H1 (cell line): ENCODE measurements at regions not wholly inside any gene's neighbourhood (a gene's known extent, or its start where the extent isn't known, plus 50 kb on each side); places are given as distances from the start of the nearest gene placed in this dataset.

Experiments used
- CTCF ChIA-PET: fragments of 300-600 bp; sonication (Branson Sonifier 250); formaldehyde crosslinking; loops from one replicate; lab custom pipeline; 2021; ENCODE audit not compliant: partially characterized antibody; lab: Charles Lee
- POLR2A ChIA-PET: fragments of 300-600 bp; sonication (Branson Sonifier 250); formaldehyde crosslinking; loops from one replicate; lab custom pipeline; 2021; ENCODE audit warnings: inconsistent platforms; ENCODE audit not compliant: partially characterized antibody; lab: Charles Lee
- DNase-seq, 2 experiments: peaks; one replicate each; pipeline versions ENCODE4 v3.0.0 to v3.0.0-alpha.2; 2010 to 2022; ENCODE audit warnings: low spot score in 2 of 2, low read depth in 1 of 2, mixed read lengths in 1 of 2
- FAIRE-seq: peaks from 2 replicates; lab custom pipeline; 2011; peaks lifted over from hg19 to GRCh38; lab: Jason Lieb, UNC
- H2AFZ ChIP-seq: 2 replicates; pipeline ENCODE4 v1.8.1; 2012; ENCODE audit warnings: low read length, inconsistent platforms
- H2AK5ac ChIP-seq: 2 replicates; pipeline ENCODE4 v1.6.1; 2013; ENCODE audit warnings: low read depth, low read length
- H2BK120ac ChIP-seq: replicated peaks from 2 replicates; pipeline ENCODE3; 2013; ENCODE audit warnings: low read depth, low read length, inconsistent platforms
- H2BK12ac ChIP-seq: 2 replicates; pipeline ENCODE4 v1.6.1; 2013; ENCODE audit warnings: low read depth, low read length
- H2BK15ac ChIP-seq: 2 replicates; pipeline ENCODE4 v1.6.1; 2013; ENCODE audit warnings: low read length
- H2BK20ac ChIP-seq: 2 replicates; pipeline ENCODE4 v1.6.1; 2013; ENCODE audit warnings: low read length
- H2BK5ac ChIP-seq: 2 replicates; pipeline ENCODE4 v1.6.1; 2013; ENCODE audit warnings: low read depth, low read length
- H3K14ac ChIP-seq: 2 replicates; pipeline ENCODE4 v1.6.1; 2013; ENCODE audit warnings: inconsistent platforms; ENCODE audit not compliant: insufficient read length
- H3K18ac ChIP-seq: 2 replicates; pipeline ENCODE4 v1.6.1; 2013; ENCODE audit warnings: low read length; ENCODE audit errors: extremely low read depth
- H3K23ac ChIP-seq: 2 replicates; pipeline ENCODE4 v1.6.1; 2013; ENCODE audit warnings: inconsistent platforms; ENCODE audit not compliant: insufficient read length
- H3K23me2 ChIP-seq: 2 replicates; pipeline ENCODE4 v1.6.1; 2013; ENCODE audit warnings: low read depth, low read length
- H3K27ac ChIP-seq: 2 replicates; pipeline ENCODE4 v1.6.1; 2011; ENCODE audit warnings: low read depth, low read length, inconsistent platforms
- H3K27me3 ChIP-seq, 4 experiments: replicated peaks in 1 of 4; 1 replicate in 1 of 4; 2 replicates in 3 of 4; pipeline versions ENCODE4 v1.6.1 to v1.8.1; 2011 to 2013; ENCODE audit warnings: low read length in 3 of 4, mild to moderate bottlenecking in 3 of 4, inconsistent platforms in 2 of 4, mixed read lengths in 2 of 4, moderate library complexity in 1 of 4; ENCODE audit not compliant: control insufficient read depth in 3 of 4, insufficient read depth in 3 of 4; ENCODE audit errors: extremely low read depth in 1 of 4
- H3K36me3 ChIP-seq, 4 experiments: 2 replicates each; pipeline versions ENCODE4 v1.6.1 to v1.8.1; 2011 to 2013; ENCODE audit warnings: mild to moderate bottlenecking in 4 of 4, low read length in 3 of 4, moderate library complexity in 2 of 4, control low read depth in 1 of 4, inconsistent platforms in 1 of 4; ENCODE audit not compliant: insufficient read depth in 4 of 4, control insufficient read depth in 2 of 4
- H3K4ac ChIP-seq: replicated peaks from 2 replicates; pipeline ENCODE3; 2013; ENCODE audit warnings: low read length, low read depth, mixed read lengths, inconsistent platforms; ENCODE audit not compliant: insufficient read length
- H3K4me1 ChIP-seq, 4 experiments: replicated peaks in 1 of 4; 1 replicate in 1 of 4; 2 replicates in 3 of 4; pipeline versions ENCODE4 v1.6.1 to v1.8.1; 2011 to 2013; ENCODE audit warnings: low read length in 3 of 4, inconsistent platforms in 2 of 4, mixed read lengths in 1 of 4; ENCODE audit not compliant: insufficient read depth in 4 of 4, control insufficient read depth in 3 of 4
- H3K4me2 ChIP-seq, 2 experiments: 2 replicates each; pipeline versions ENCODE4 v1.6.1 to v1.8.1; 2011 to 2013; ENCODE audit warnings: low read depth in 2 of 2, low read length in 2 of 2, control low read depth in 1 of 2, inconsistent platforms in 1 of 2, mild to moderate bottlenecking in 1 of 2; ENCODE audit not compliant: insufficient read depth in 1 of 2
- H3K4me3 ChIP-seq, 4 experiments: fragments of 200-600, 300-600 bp in 1 of 4; sonication (generic), shearing (Covaris generic), sonication (Bioruptor Twin) in 1 of 4; 2 replicates each; pipeline versions ENCODE4 v1.5.1 to v1.8.1; 2011 to 2016; ENCODE audit warnings: low read length in 4 of 4, low read depth in 3 of 4, control low read depth in 2 of 4, inconsistent platforms in 2 of 4, mild to moderate bottlenecking in 2 of 4, mixed read lengths in 1 of 4, moderate library complexity in 1 of 4; ENCODE audit not compliant: insufficient read depth in 2 of 4; ENCODE audit errors: extremely low read depth in 1 of 4
- H3K56ac ChIP-seq: replicated peaks from 2 replicates; pipeline ENCODE3; 2013; ENCODE audit warnings: low read depth, mild to moderate bottlenecking, mixed read lengths, low read length, inconsistent platforms; ENCODE audit not compliant: insufficient read length
- H3K79me1 ChIP-seq: 2 replicates; pipeline ENCODE4 v1.6.1; 2013; ENCODE audit warnings: low read depth, low read length, control low read depth
- H3K79me2 ChIP-seq, 2 experiments: 2 replicates each; pipeline versions ENCODE4 v1.6.1 to v1.8.1; 2012 to 2013; ENCODE audit warnings: low read length in 2 of 2, mild to moderate bottlenecking in 2 of 2, inconsistent platforms in 1 of 2; ENCODE audit not compliant: insufficient read depth in 2 of 2, control insufficient read depth in 1 of 2
- H3K9ac ChIP-seq, 4 experiments: replicated peaks in 1 of 4; 1 replicate in 1 of 4; 2 replicates in 3 of 4; pipeline versions ENCODE4 v1.6.1 to v1.8.1; 2011 to 2013; ENCODE audit warnings: low read depth in 3 of 4, low read length in 3 of 4, control low read depth in 2 of 4, mild to moderate bottlenecking in 2 of 4, moderate library complexity in 2 of 4, inconsistent platforms in 1 of 4; ENCODE audit errors: extremely low read depth in 1 of 4
- H3K9me3 ChIP-seq, 2 experiments: 2 replicates each; pipeline versions ENCODE4 v1.6.1 to v1.8.1; 2012 to 2013; ENCODE audit warnings: mild to moderate bottlenecking in 2 of 2, moderate library complexity in 2 of 2, control low read depth in 1 of 2, inconsistent platforms in 1 of 2, low read depth in 1 of 2, low read length in 1 of 2, mixed read lengths in 1 of 2; ENCODE audit not compliant: insufficient read depth in 2 of 2
- H4K20me1 ChIP-seq, 2 experiments: replicated peaks in 1 of 2; 2 replicates each; pipeline versions ENCODE3 to v1.8.1; 2011 to 2013; ENCODE audit warnings: inconsistent platforms in 2 of 2, low read length in 2 of 2, mild to moderate bottlenecking in 1 of 2; ENCODE audit not compliant: insufficient read depth in 2 of 2, control insufficient read depth in 1 of 2
- H4K5ac ChIP-seq: 2 replicates; pipeline ENCODE4 v1.6.1; 2013; ENCODE audit warnings: low read length, low read depth, mixed read lengths, inconsistent platforms; ENCODE audit not compliant: insufficient read length
- H4K8ac ChIP-seq: 2 replicates; pipeline ENCODE4 v1.8.0; 2013; ENCODE audit warnings: mild to moderate bottlenecking, moderate library complexity, low read length, inconsistent platforms; ENCODE audit not compliant: insufficient read depth; ENCODE audit errors: extremely low read depth
- H4K91ac ChIP-seq: replicated peaks from 2 replicates; pipeline ENCODE3; 2013; ENCODE audit warnings: low read length, mixed read lengths, inconsistent platforms; ENCODE audit not compliant: insufficient read length
- ATF2 ChIP-seq: IDR thresholded peaks from 2 replicates; pipeline ENCODE4 v1.6.1; 2012; ENCODE audit warnings: low read length, inconsistent platforms
- EGR1 ChIP-seq: IDR thresholded peaks from 2 replicates; pipeline ENCODE4 v1.6.1; 2011; ENCODE audit warnings: low read depth, low read length, borderline replicate concordance
- EZH2 ChIP-seq: fragments of 200-600 bp; sonication (generic); IDR thresholded peaks from 2 replicates; pipeline ENCODE4 v1.7.1; 2012; ENCODE audit warnings: low read depth, mild to moderate bottlenecking, moderate library complexity, low read length, inconsistent platforms; ENCODE audit not compliant: severe bottlenecking
- NRF1 ChIP-seq: IDR thresholded peaks from 2 replicates; pipeline ENCODE4 v1.6.1; 2011; ENCODE audit warnings: mild to moderate bottlenecking, low read depth, low read length, improper control_type of control experiment
- WGBS, 2 experiments: shearing (Covaris generic) in 1 of 2; methylation state at CpG; one replicate each; pipeline versions ENCODE4 v1.1.6 to v1.1.7; 2013 to 2015; ENCODE audit warnings: low lambda C conversion rate in 2 of 2, mixed read lengths in 2 of 2, inconsistent platforms in 1 of 2, low coverage in 1 of 2, missing lambda C conversion rate in 1 of 2; ENCODE audit not compliant: insufficient replicate concordance in 2 of 2, insufficient coverage in 1 of 2, insufficient read length in 1 of 2; ENCODE audit errors: extremely low coverage in 1 of 2, missing lambda C conversion rate in 1 of 2; 5-methylcytosine and 5-hydroxymethylcytosine counted together

DNA sequence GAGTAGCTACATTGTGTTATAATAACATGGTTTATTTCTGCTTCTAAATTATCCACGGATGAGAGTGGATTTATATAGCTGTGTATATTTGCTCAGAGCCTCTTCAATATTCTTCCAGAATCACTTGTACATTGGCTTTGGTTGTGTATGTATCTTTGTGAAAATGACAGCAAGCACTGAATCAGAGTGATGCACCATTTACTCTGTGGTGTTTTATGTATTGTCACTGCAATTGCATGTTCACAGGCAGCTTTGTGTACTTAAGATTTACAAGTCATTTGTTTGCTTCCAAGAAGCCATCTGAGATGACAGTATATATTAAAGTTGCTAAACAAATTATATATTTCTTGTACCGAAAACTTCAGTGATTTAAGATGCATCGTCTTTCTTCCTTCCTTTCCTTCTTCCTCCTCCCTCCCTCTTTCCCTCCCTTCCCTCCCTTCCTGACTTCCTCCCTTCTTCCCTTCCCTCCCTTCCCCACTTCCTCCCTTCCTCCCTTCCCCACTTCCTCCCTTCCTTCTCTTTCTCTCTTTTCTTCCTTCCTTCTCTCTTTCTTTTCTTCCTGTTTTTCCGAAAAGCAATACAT lies 362.3 kb upstream of the GOLIM4 start:
- Histone ChIP-seq H3K4me1 (no peaks in the 10 kb centered on the region), H4K8ac (no peak overlapping the region), H2BK20ac (no peak overlapping the region), H3K18ac (no peak overlapping the region), H2AK5ac (no peak overlapping the region), H3K4ac (no peak overlapping the region), H3K27me3 (no peaks in the 10 kb centered on the region), H3K79me1 (no peaks in the 10 kb centered on the region), H3K14ac (no peak overlapping the region), H3K23ac (no peak overlapping the region), H2AFZ (no peak overlapping the region), H3K23me2 (no peaks in the 10 kb centered on the region), H2BK12ac (no peak overlapping the region), H2BK15ac (no peak overlapping the region), H2BK120ac (no peak overlapping the region), H3K79me2 (no peaks in the 10 kb centered on the region), H3K4me3 (no peak overlapping the region), H3K36me3 (no peaks in the 10 kb centered on the region; a peak in 1 of 8 replicates), H3K9me3 (no peaks in the 10 kb centered on the region), H3K4me2 (no peak overlapping the region), H3K27ac (no peak overlapping the region), H4K20me1 (peaks cover 0 to 2% of the 10 kb centered on the region in 2 experiments), H4K91ac (no peak overlapping the region), H2BK5ac (no peak overlapping the region), H3K9ac (no peak overlapping the region), H4K5ac (no peak overlapping the region), H3K56ac (no peak overlapping the region)
- 88% methylated on average over 3 of the region's 4 CpGs; no CpG with 5 or more reads in 1 of the 2 experiments for WGBS, 2 experiments
- POLR2A ChIA-PET = no interaction called here
- DNase-seq (no peak), FAIRE-seq (no peak)
- no peak for TF ChIP-seq EZH2
- no peak for TF ChIP-seq ATF2
- TF ChIP-seq NRF1 = no peak
- TF ChIP-seq EGR1 = peak; percentile 33; the same call in 1 of the 2 replicates
- CTCF ChIA-PET = interaction anchor here (0.6 kb wide), 1 partner anchor 244 kb away, joined by 3 read pairs; no protein-coding TSS in a partner anchor
